DOHH2 (cell line): ENCODE measurements at regions not wholly inside any gene's neighbourhood (a gene's known extent, or its start where the extent isn't known, plus 50 kb on each side); places are given as distances from the start of the nearest gene placed in this dataset.

Experiments
- EZH2phosphoT487 ChIP-seq: fragments of 200-600 bp; sonication (generic); IDR thresholded peaks from 2 replicates; pipeline ENCODE4 v1.6.1; 2017; ENCODE audit warnings: borderline replicate concordance, mild to moderate bottlenecking, antibody characterized with exemption, low read length, moderate library complexity, mixed read lengths
- TF ChIP-seq, protein P1 (sequence below): fragments of 200-600 bp; sonication (generic); IDR thresholded peaks from one replicate; pipeline ENCODE4 v1.5.1; 2014; ENCODE audit warnings: antibody characterized with exemption, mild to moderate bottlenecking, low read depth, low read length; ENCODE audit not compliant: poor library complexity, severe bottlenecking

DNA sequence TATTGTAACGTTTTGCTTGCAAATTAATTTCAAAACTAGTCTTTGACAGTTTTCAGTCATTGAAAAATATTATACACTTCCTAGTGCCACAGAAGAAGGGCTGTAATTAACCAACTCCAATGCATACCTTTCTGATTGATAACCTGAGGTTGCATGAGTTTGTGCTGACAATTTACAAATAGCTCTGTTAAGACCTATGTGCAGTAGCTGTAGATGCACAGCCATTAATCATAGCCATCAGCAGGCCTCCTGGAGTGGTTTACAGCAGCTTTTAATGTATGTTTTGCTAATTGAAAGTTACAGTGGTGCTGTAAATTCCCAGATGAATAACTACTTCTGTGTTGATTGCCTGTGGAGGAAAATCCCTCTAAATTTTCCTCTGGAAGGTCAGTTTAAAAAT, 758.1 kb downstream of the SH3BGRL start:
- TF ChIP-seq, protein P1, sequence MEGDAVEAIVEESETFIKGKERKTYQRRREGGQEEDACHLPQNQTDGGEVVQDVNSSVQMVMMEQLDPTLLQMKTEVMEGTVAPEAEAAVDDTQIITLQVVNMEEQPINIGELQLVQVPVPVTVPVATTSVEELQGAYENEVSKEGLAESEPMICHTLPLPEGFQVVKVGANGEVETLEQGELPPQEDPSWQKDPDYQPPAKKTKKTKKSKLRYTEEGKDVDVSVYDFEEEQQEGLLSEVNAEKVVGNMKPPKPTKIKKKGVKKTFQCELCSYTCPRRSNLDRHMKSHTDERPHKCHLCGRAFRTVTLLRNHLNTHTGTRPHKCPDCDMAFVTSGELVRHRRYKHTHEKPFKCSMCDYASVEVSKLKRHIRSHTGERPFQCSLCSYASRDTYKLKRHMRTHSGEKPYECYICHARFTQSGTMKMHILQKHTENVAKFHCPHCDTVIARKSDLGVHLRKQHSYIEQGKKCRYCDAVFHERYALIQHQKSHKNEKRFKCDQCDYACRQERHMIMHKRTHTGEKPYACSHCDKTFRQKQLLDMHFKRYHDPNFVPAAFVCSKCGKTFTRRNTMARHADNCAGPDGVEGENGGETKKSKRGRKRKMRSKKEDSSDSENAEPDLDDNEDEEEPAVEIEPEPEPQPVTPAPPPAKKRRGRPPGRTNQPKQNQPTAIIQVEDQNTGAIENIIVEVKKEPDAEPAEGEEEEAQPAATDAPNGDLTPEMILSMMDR: no peak
- TF ChIP-seq EZH2phosphoT487: no peak
